ENCODE measurements at regions not wholly inside any gene's neighbourhood (a gene's known extent, or its start where the extent isn't known, plus 50 kb on each side); places are given as distances from the start of the nearest gene placed in this dataset.

- DNase-seq: no peak
Measured at GRCh38 chr7:96927131-96927530, 78.2 kb upstream of the DLX6 start.

- no peak for DNase-seq
Measured at GRCh38 chr7:96928965-96929364, 76.4 kb upstream of the DLX6 start.

DNA sequence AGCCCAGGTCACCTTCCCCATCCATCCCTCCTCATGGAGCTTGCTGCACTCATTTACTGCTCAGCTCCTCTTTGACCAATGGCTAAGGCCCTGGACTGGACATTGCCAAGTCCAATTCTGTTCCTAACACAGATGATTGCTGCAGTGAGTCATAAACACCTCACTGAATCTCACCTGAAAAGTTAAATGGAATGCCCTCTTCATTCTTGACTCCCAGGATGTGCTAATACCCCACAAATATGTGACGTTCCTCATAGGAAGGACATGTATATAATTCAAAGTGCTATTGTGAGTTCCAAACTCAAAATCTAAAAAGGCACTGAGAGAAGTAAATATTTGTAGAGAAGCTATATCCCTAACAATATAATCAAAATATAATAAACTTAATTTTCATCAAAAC lies 73.5 kb upstream of the DLX6 start:
- no peak for DNase-seq

DNA sequence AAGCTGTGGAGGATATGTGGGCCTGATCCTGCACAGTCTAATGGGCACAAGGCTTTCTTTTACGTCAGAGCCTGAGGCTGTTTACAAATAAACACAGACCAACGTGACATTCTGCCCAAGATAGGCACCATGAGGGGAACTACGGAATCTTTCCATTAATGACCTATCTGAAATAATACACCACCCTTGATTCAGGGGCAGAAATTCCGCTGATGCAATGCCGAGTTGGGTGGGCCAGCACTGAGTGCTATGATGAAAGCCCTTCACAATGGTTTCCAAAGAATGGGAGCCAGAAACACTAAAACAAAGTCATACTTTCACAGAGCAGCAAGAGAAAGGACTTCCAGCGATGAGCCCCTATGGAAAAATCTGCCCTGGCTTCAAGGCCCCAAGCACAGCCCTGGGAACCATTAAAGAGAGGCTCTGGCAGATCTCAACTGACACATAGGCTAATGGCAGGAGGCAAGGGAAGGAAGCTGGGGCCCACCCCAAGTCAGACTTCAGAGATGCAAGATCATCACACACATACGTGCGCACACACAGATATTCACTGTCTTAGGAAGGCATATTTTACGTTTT lies 72.2 kb upstream of the DLX6 start:
- DNase-seq: no peak

- DNase-seq: no peak
Measured at GRCh38 chr7:96936621-96937020, 68.7 kb upstream of the DLX6 start.

DNA sequence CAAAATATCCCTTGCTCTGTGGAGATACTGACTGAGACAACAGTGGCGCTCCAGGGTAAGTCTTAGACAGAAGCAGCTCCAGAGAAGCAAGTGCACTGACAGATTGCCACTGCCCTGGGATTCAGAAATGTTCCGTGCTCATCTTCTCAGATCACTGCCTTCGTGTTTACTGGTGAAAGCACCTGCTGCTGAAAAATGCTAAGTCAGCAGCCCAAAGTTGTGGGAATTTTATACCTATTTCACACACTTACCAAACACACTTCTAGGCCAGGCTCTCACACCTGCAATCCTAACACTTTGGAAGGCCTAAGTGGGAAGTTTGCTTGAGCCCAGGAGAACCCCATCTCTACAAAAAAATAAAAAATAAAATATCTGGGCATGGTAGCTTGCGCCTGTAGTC lies 63.2 kb upstream of the DLX6 start:
- DNase-seq: no peak

- DNase-seq: peak; percentile 1
Measured at GRCh38 chr7:96949766-96950165, 55.6 kb upstream of the DLX6 start.

DNA sequence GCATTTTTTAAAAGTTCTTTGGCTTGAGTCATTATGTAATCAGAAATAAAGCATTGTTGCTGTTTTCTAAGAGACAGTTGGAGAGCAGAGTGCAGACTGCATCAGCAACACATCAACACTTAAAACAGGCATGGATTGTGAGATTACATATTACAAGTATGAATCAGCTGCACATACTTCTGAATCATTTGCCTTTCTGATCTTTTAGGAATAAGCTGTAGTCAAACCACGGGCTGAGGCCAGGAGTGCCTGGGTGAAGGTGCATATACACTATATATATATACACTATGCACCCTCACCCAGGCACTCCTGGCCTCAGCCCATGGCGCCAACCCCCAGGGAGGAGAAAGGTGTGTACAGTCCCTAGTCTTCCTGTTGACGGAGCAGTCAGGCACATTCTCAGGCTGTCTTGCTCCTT lies 52.4 kb upstream of the DLX6 start:
- no peak for DNase-seq

DNA sequence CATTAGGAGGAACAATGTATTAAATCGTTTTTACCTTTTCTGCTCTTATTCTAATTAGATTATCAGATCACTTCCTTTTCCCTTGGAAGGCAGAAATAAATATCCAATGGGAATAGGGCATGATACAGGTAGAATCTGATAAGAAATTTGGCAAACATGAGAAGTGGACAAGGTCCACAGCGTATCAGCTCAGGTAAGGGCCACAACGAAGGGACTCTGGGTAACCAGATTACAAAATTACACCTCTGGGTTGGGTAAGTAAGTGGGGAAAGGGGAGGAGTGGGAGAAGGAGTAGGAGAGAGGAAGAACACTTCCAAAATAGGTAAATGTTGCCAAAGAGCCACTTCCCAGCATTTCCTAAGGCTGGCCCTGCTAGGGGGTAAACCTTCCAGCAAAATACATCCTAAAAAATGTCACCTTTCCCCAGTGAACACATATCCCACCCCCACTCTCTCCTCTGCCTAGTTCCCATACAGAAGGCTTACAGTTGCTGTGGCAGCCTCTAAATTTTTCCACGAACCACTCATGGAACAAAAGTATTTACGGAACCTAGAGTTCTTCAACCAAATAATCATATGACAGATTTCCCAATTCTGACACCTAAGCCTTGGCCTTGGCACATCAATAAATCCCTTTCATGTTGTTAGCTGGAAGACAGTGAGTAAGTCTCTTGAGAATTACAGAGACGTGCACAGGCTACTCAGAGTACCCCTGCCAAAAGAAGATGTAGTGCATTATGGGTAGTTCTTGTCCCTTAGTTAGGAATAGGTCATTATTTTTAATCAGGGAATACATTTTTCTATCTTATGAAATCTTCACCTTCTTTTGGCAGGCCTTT lies 51.5 kb upstream of the DLX6 start:
- DNase-seq: no peak

All from left kidney (tissue), 1 donor.